ENCODE measurements at regions not wholly inside any gene's neighbourhood (a gene's known extent, or its start where the extent isn't known, plus 50 kb on each side); places are given as distances from the start of the nearest gene placed in this dataset.

DNA sequence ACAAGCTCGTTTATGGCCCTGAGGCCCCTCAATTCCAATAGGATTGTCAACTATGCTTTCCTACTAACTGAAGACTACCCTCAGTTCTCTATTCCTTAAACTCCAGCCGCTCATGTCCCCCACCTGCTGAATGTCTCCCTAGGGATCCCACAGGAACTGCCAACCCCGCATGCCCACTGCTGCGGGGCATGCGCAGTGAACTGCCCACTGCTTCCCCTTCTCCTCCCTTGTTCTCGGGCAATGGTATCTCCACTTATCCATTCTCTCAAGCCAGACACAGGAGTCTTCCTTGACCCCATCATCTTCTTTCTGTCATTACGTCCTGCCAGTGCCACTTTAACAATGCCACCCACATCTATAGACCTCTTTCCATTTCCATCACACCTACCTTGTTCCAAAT is 90.0 kb downstream of the FGF18 start:
- Mint-ChIP-seq H3K4me1 (no peaks in the 10 kb centered on the region), H3K36me3 (ENCODE audit: low read depth) (no peaks in the 10 kb centered on the region), H3K9me3 (no peaks in the 10 kb centered on the region), H3K27me3 (peaks cover 3% of the 10 kb centered on the region), H3K4me3 (no peak overlapping the region), H3K27ac (no peak overlapping the region)
- intact Hi-C loops (cut with micrococcal nuclease) = no loop called here
- TF ChIP-seq, protein P1, sequence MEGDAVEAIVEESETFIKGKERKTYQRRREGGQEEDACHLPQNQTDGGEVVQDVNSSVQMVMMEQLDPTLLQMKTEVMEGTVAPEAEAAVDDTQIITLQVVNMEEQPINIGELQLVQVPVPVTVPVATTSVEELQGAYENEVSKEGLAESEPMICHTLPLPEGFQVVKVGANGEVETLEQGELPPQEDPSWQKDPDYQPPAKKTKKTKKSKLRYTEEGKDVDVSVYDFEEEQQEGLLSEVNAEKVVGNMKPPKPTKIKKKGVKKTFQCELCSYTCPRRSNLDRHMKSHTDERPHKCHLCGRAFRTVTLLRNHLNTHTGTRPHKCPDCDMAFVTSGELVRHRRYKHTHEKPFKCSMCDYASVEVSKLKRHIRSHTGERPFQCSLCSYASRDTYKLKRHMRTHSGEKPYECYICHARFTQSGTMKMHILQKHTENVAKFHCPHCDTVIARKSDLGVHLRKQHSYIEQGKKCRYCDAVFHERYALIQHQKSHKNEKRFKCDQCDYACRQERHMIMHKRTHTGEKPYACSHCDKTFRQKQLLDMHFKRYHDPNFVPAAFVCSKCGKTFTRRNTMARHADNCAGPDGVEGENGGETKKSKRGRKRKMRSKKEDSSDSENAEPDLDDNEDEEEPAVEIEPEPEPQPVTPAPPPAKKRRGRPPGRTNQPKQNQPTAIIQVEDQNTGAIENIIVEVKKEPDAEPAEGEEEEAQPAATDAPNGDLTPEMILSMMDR (IDR thresholded peaks at IDR 0.05) = no peak
- ATAC-seq (ENCODE audit: low read depth) (no peak), DNase-seq (no peak)
- POLR2A ChIA-PET = no interaction called here
- CTCF ChIA-PET = no interaction called here

DNA sequence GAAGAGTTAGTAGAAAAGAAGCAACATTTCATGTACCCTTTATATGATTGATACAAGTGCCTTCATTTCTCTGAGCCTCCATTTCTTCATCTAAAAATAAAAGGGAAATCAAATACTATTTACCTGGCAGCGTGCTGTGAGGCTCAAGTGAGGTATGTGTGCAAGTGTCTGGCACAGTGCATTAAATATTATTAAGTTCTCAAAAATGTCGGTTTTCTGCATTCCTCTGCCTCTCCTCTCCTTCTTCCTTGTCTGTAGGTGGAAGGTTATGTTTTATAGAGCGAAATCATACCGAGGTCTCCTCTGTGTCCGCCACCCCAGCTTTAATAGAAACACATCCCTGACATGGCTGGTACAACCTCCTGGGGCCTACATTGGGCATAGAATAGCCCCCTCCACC is 93.0 kb downstream of the FGF18 start:
- ChIA-PET POLR2A (no interaction called here), CTCF (no interaction called here)
- Mint-ChIP-seq H3K27me3 (peaks cover 3% of the 10 kb centered on the region), H3K36me3 (ENCODE audit: low read depth) (no peaks in the 10 kb centered on the region), H3K4me3 (no peak overlapping the region), H3K27ac (no peak overlapping the region), H3K9me3 (no peaks in the 10 kb centered on the region), H3K4me1 (no peaks in the 10 kb centered on the region)
- TF ChIP-seq, protein P1 (IDR thresholded peaks at IDR 0.05) = no peak
- intact Hi-C loops (cut with micrococcal nuclease) = no loop called here
- DNase-seq (no peak), ATAC-seq (ENCODE audit: low read depth) (no peak)

DNA sequence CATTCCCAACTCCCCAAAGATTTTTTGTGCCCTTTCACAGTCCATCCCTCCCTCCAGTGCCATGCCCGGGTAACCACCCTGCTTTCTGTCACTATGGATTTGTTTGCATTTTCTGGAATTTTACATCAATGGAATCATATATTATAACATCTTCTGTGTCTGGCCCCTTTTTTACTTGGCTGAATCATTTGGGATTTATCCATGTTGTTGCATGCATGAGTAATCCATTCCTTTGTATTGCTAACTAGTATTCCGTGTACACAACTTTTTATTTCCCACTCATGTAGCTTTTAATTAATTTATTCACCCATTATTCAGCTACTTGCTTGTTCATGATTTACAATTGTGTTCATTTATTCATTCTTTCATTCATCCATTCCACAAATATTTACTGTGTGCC is 94.1 kb downstream of the FGF18 start:
- TF ChIP-seq, protein P1 (IDR thresholded peaks at IDR 0.05) = no peak
- Mint-ChIP-seq H3K4me1 (no peaks in the 10 kb centered on the region), H3K36me3 (ENCODE audit: low read depth) (no peaks in the 10 kb centered on the region), H3K27ac (no peak overlapping the region), H3K27me3 (peaks cover 3% of the 10 kb centered on the region), H3K4me3 (no peak overlapping the region), H3K9me3 (no peaks in the 10 kb centered on the region)
- POLR2A ChIA-PET = no interaction called here
- intact Hi-C loops (cut with micrococcal nuclease) = no loop called here
- ATAC-seq (ENCODE audit: low read depth) = no peak
- DNase-seq = no peak
- CTCF ChIA-PET = no interaction called here

DNA sequence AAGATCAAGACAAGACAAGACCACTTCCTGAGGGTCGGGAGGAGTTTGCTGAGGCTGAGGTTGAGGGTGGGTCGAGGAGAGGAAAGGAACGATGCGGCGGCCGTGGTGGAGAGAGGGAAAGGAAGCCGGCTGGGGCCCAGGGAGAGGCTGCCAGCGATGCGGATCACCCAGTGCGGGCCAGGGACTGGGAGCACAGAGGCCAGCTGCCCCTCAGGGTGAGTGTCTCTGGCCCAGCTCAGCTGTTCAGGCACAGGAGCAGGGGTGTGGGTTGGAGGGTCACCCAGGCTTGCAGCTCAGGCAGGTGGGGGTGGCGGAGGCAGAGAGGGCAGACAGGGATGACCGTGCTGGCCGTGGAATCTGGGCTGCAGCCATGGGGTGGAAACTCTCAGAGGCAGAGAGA is 99.5 kb downstream of the FGF18 start:
- ATAC-seq (ENCODE audit: low read depth) (no peak), DNase-seq (no peak)
- Mint-ChIP-seq H3K4me3 (no peak overlapping the region), H3K4me1 (no peaks in the 10 kb centered on the region), H3K27me3 (peaks cover 5% of the 10 kb centered on the region), H3K27ac (no peak overlapping the region), H3K9me3 (no peaks in the 10 kb centered on the region), H3K36me3 (ENCODE audit: low read depth) (no peaks in the 10 kb centered on the region)
- ChIA-PET CTCF (no interaction called here), POLR2A (no interaction called here)
- TF ChIP-seq, protein P1 (IDR thresholded peaks at IDR 0.05) = no peak
- intact Hi-C loops (cut with micrococcal nuclease) = no loop called here

DNA sequence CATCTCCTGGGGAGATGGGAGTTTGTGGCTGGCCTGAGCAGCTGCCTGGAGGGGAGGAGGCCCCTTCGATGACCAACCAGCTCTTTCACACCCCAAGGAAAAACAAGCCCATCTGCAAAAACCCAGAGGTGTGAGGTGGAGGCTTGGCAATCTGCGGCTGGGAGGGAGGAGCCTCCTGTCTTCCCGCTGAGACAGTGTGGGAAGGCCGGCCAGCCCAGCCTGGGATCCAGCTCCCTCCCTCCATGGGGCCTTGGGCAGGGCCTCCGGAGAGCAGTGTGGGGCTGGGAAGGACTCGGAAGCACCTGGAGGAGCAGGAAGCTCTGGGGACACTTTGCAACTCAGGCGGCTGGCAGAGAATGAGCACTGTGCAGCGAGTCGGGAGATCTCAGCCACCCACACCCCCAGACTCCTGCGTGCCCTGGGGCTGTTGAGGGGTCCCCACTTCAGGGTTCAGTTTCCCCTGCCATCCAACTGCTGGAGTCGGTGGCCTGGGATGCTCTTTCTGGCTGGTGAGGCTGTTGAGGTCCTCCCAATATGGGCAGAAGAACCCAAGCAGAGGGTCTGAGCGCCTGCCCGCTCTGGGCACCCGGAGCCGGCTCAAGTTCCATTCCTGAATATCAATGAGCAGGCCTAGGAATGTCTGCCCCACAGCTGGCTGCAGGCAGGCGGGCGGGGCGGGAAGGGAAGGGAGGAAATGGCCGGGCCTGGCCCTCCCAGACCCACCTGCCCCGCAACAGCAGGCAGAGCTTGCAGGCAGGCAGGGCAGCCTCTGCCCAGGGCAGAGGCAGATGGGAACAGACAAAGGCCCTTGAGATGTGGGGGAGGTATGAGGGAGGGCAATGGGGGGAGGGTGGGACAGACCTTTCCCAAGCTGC is 101.1 kb downstream of the FGF18 start:
- Mint-ChIP-seq H3K4me1 (no peaks in the 10 kb centered on the region), H3K36me3 (ENCODE audit: low read depth) (no peaks in the 10 kb centered on the region), H3K27ac (no peak overlapping the region), H3K9me3 (no peaks in the 10 kb centered on the region), H3K27me3 (peaks cover 5% of the 10 kb centered on the region), H3K4me3 (no peak overlapping the region)
- intact Hi-C loops (cut with micrococcal nuclease) = no loop called here
- CTCF ChIA-PET = no interaction called here
- ATAC-seq (ENCODE audit: low read depth) (no peak), DNase-seq (no peak)
- TF ChIP-seq, protein P1 (IDR thresholded peaks at IDR 0.05) = no peak
- POLR2A ChIA-PET = interaction anchor here (0.6 kb wide), 1 partner anchor 106 kb away, joined by 5 read pairs; no protein-coding TSS in a partner anchor

Measured in activated B cell treated with CpG ODN at 0.5 μM for 24 hours (primary cell).